Vagina (tissue), 2 donors: ENCODE measurements at regions not wholly inside any gene's neighbourhood (a gene's known extent, or its start where the extent isn't known, plus 50 kb on each side); places are given as distances from the start of the nearest gene placed in this dataset.

ENCODE experiments used
- DNase-seq, 2 donors: peaks; one replicate each; pipeline ENCODE4 v3.0.0-alpha.2; 2017; ENCODE audit errors: extremely low spot score in 2 of 2
- H3K27ac ChIP-seq: fragments of 200-600 bp; sonication (generic); one replicate; pipeline ENCODE4 v1.5.1; 2019
- H3K27me3 ChIP-seq: fragments of 200-600 bp; sonication (generic); one replicate; pipeline ENCODE4 v1.5.1; 2019
- H3K36me3 ChIP-seq, 2 donors: fragments of 200-600 bp; sonication (generic); one replicate each; pipeline ENCODE4 v1.5.1; 2017 to 2019
- H3K4me1 ChIP-seq: fragments of 200-600 bp; sonication (generic); one replicate; pipeline ENCODE4 v1.5.1; 2019
- H3K4me3 ChIP-seq, 2 donors: fragments of 200-600 bp; sonication (generic); 1 replicate in 1 of 2; 2 replicates in 1 of 2; pipeline ENCODE4 v1.5.1; 2016 to 2019
- H3K9me3 ChIP-seq: fragments of 200-600 bp; sonication (generic); one replicate; pipeline ENCODE4 v1.5.1; 2019
- CTCF ChIP-seq, 3 experiments: fragments of 450-650 bp in 2 of 3; fragments of 200-600 bp in 1 of 3; sonication (generic) in 1 of 3; IDR thresholded peaks; one replicate each; pipeline ENCODE4 v1.5.1; 2017 to 2019; ENCODE audit warnings: antibody characterized with exemption in 3 of 3, mild to moderate bottlenecking in 2 of 3, moderate library complexity in 2 of 3
- POLR2A ChIP-seq, 2 donors: fragments of 450-650 bp; IDR thresholded peaks; one replicate each; pipeline ENCODE4 v1.6.1; 2017; ENCODE audit warnings: antibody characterized with exemption in 2 of 2, mild to moderate bottlenecking in 2 of 2, moderate library complexity in 2 of 2
- POLR2AphosphoS5 ChIP-seq, 2 donors: sonication (generic); formaldehyde crosslinking; IDR thresholded peaks; one replicate each; pipeline ENCODE4 v1.9.0; 2017; ENCODE audit warnings: antibody characterized with exemption in 2 of 2, mild to moderate bottlenecking in 2 of 2, low read depth in 1 of 2; ENCODE audit not compliant: insufficient read depth in 1 of 2
- intact Hi-C: fragments of 100-400 bp; cut with DNase I; formaldehyde crosslinking; loops from one replicate; pipeline ENCODE4 v1.15.1; 2023

- Histone ChIP-seq H3K27ac (no peak overlapping the region), H3K4me1 (no peaks in the 10 kb centered on the region), H3K4me3 (no peak overlapping the region), H3K9me3 (no peaks in the 10 kb centered on the region), H3K36me3 (no peaks in the 10 kb centered on the region), H3K27me3 (no peaks in the 10 kb centered on the region)
- TF ChIP-seq POLR2AphosphoS5 (IDR thresholded peaks at IDR 0.05; ENCODE audit: insufficient read depth in 1 of 2, low read depth in 1 of 2), result no peak
- TF ChIP-seq CTCF (IDR thresholded peaks at IDR 0.05), result no peak
- no peak for TF ChIP-seq POLR2A (IDR thresholded peaks at IDR 0.05)
- intact Hi-C loops, result no loop called here
- DNase-seq, result no peak
These were observed 281.8 kb downstream of the GPATCH2 start for GRCh38 chr1:217348960-217349664.

GRCh38 chr1:217344712-217345111, 286.2 kb downstream of the GPATCH2 start:
- no peaks in the 10 kb centered on the region for H3K4me1 ChIP-seq
- TF ChIP-seq POLR2AphosphoS5 (IDR thresholded peaks at IDR 0.05; ENCODE audit: insufficient read depth in 1 of 2, low read depth in 1 of 2), result no peak
- no peak for TF ChIP-seq CTCF (IDR thresholded peaks at IDR 0.05)
- TF ChIP-seq POLR2A (IDR thresholded peaks at IDR 0.05), result no peak
- no peaks in the 10 kb centered on the region for H3K36me3 ChIP-seq
- no peak overlapping the region for H3K27ac ChIP-seq
- no peaks in the 10 kb centered on the region for H3K9me3 ChIP-seq
- intact Hi-C loops, result no loop called here
- no peak for DNase-seq
- no peaks in the 10 kb centered on the region for H3K27me3 ChIP-seq
- no peak overlapping the region for H3K4me3 ChIP-seq

GRCh38 chr1:217343907-217344306, 287.0 kb downstream of the GPATCH2 start:
- intact Hi-C loops, result no loop called here
- Histone ChIP-seq H3K27ac (no peak overlapping the region), H3K36me3 (no peaks in the 10 kb centered on the region), H3K9me3 (no peaks in the 10 kb centered on the region), H3K4me3 (no peak overlapping the region), H3K4me1 (no peaks in the 10 kb centered on the region), H3K27me3 (no peaks in the 10 kb centered on the region)
- no peak for DNase-seq
- no peak for TF ChIP-seq POLR2A (IDR thresholded peaks at IDR 0.05)
- TF ChIP-seq POLR2AphosphoS5 (IDR thresholded peaks at IDR 0.05; ENCODE audit: insufficient read depth in 1 of 2, low read depth in 1 of 2), result no peak
- TF ChIP-seq CTCF (IDR thresholded peaks at IDR 0.05), result no peak

GRCh38 chr1:217342105-217342504, 288.8 kb downstream of the GPATCH2 start:
- intact Hi-C loops, result no loop called here

More at GRCh38 chr1:217342105-217342504, 288.8 kb downstream of the GPATCH2 start:
- TF ChIP-seq CTCF (IDR thresholded peaks at IDR 0.05) (no peak), POLR2A (IDR thresholded peaks at IDR 0.05) (no peak)
- H3K27ac ChIP-seq, result no peak overlapping the region
- DNase-seq, result no peak
- H3K9me3 ChIP-seq, result no peaks in the 10 kb centered on the region
- H3K27me3 ChIP-seq, result no peaks in the 10 kb centered on the region
- no peak overlapping the region for H3K4me3 ChIP-seq
- H3K36me3 ChIP-seq, result no peaks in the 10 kb centered on the region
- no peaks in the 10 kb centered on the region for H3K4me1 ChIP-seq
